ENCODE measurements at regions not wholly inside any gene's neighbourhood (a gene's known extent, or its start where the extent isn't known, plus 50 kb on each side); places are given as distances from the start of the nearest gene placed in this dataset.

- DNase-seq (ENCODE audit: low spot score) = no peak
Observed at GRCh38 chr11:70675697-70676374, 277.5 kb downstream of the CTTN start.

GRCh38 chr11:70677232-70677916 lies 279.0 kb downstream of the CTTN start:
- DNase-seq (ENCODE audit: low spot score) = no peak

GRCh38 chr11:70678931-70679900 lies 280.9 kb downstream of the CTTN start:
- no peak for DNase-seq (ENCODE audit: low spot score)

- DNase-seq (ENCODE audit: low spot score) = no peak
Observed at GRCh38 chr11:70680781-70681281, 282.5 kb downstream of the CTTN start.

GRCh38 chr11:70682056-70682455 lies 283.7 kb downstream of the CTTN start:
- no peak for DNase-seq (ENCODE audit: low spot score)

GRCh38 chr11:70682760-70683159 lies 284.4 kb downstream of the CTTN start:
- no peak for DNase-seq (ENCODE audit: low spot score)

GRCh38 chr11:70687716-70688115 lies 289.4 kb downstream of the CTTN start:
- no peak for DNase-seq (ENCODE audit: low spot score)

- no peak for DNase-seq (ENCODE audit: low spot score)
Observed at GRCh38 chr11:70688142-70688541, 289.8 kb downstream of the CTTN start.

GRCh38 chr11:70689764-70690163 lies 291.4 kb downstream of the CTTN start:
- DNase-seq (ENCODE audit: low spot score) = peak; percentile 48

GRCh38 chr11:70692131-70692530 lies 293.8 kb downstream of the CTTN start:
- no peak for DNase-seq (ENCODE audit: low spot score)

- no peak for DNase-seq (ENCODE audit: low spot score)
Observed at GRCh38 chr11:70694371-70694770, 296.0 kb downstream of the CTTN start.

- no peak for DNase-seq (ENCODE audit: low spot score)
Observed at GRCh38 chr11:70695086-70695960, 297.0 kb downstream of the CTTN start.

- no peak for DNase-seq (ENCODE audit: low spot score)
Observed at GRCh38 chr11:70696076-70696475, 297.7 kb downstream of the CTTN start.

GRCh38 chr11:70696564-70696963 lies 298.2 kb downstream of the CTTN start:
- DNase-seq (ENCODE audit: low spot score) = no peak

GRCh38 chr11:70697701-70698100 lies 299.4 kb downstream of the CTTN start:
- DNase-seq (ENCODE audit: low spot score) = no peak

GRCh38 chr11:70698871-70699270 lies 300.5 kb downstream of the CTTN start:
- no peak for DNase-seq (ENCODE audit: low spot score)

- DNase-seq (ENCODE audit: low spot score) = peak; percentile 70
Observed at GRCh38 chr11:70699294-70700221, 301.2 kb downstream of the CTTN start.

- DNase-seq (ENCODE audit: low spot score) = no peak
Observed at GRCh38 chr11:70700453-70700852, 302.1 kb downstream of the CTTN start.

GRCh38 chr11:70700871-70701270 lies 302.5 kb downstream of the CTTN start:
- DNase-seq (ENCODE audit: low spot score) = no peak

GRCh38 chr11:70702040-70702648 lies 303.8 kb downstream of the CTTN start:
- no peak for DNase-seq (ENCODE audit: low spot score)

All from HuH-7 (cell line).